HEK293T (cell line): ENCODE measurements at regions not wholly inside any gene's neighbourhood (a gene's known extent, or its start where the extent isn't known, plus 50 kb on each side); places are given as distances from the start of the nearest gene placed in this dataset.

Experiments used
- FOXA1 ChIP-seq: fragments of 450-650 bp; IDR thresholded peaks from 2 replicates; pipeline ENCODE4 v1.6.1; 2016; ENCODE audit warnings: mild to moderate bottlenecking
- PKNOX1 ChIP-seq: fragments of 450-650 bp; IDR thresholded peaks from 2 replicates; pipeline ENCODE4 v1.6.1; 2016
- SP1 ChIP-seq: fragments of 450-650 bp; IDR thresholded peaks from 2 replicates; pipeline ENCODE4 v1.6.1; 2017
- SUZ12 ChIP-seq: fragments of 450-650 bp; IDR thresholded peaks from 2 replicates; pipeline ENCODE4 v1.6.1; 2016; ENCODE audit warnings: mild to moderate bottlenecking
- TARDBP ChIP-seq: fragments of 450-650 bp; IDR thresholded peaks from 2 replicates; pipeline ENCODE4 v1.6.1; 2016

DNA sequence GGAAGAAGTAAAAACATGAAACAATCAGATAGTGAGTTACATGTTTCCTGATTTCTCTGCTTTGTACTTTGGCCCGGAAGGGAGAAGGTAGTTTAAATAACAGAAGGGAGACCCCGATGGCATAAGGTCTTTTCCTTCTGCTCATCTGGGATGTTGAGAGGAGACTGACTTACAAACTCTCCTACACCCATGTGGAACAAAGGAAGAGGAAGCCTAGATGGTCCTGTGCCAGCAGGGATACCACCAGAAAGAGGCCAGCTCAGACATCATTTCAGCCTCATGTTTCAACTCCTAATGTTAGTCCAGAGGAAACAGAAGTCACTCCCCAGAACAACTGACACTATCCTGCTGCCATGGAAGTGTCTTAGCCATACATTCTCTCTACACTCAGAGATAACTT lies 250.7 kb upstream of the NOX3 start:
- TF ChIP-seq TARDBP (no peak), PKNOX1 (no peak), SP1 (no peak), SUZ12 (no peak), FOXA1 (no peak)
